Activated CD8-positive, alpha-beta T cell treated with anti-CD3 and anti-CD28 coated beads, Interleukin-2, amount 10 ng/mL, durations not matched to agents 7 days and 5 days (primary cell): ENCODE measurements at regions not wholly inside any gene's neighbourhood (a gene's known extent, or its start where the extent isn't known, plus 50 kb on each side); places are given as distances from the start of the nearest gene placed in this dataset.
"Not testable (repeated sequence)": the region's sequence is repeated elsewhere in the genome, so short reads cannot be mapped to it uniquely, and the experiment has no call there.

Experiments
- ATAC-seq: fragments of 150-1000 bp; cut with Tn5 transposase; one replicate; pipeline ENCODE4 v1.10.0; 2021; ENCODE audit warnings: moderate library complexity
- CTCF ChIA-PET: fragments of 350-600 bp; sonication (Branson Sonifier 250); formaldehyde crosslinking; loops from one replicate; lab custom pipeline; 2021; ENCODE audit warnings: antibody characterized with exemption; lab: Charles Lee
- POLR2A ChIA-PET: fragments of 350-600 bp; sonication (Branson Sonifier 250); formaldehyde crosslinking; loops from one replicate; lab custom pipeline; 2021; ENCODE audit warnings: antibody characterized with exemption; lab: Charles Lee
- DNase-seq: peaks from one replicate; pipeline ENCODE4 v3.0.0-alpha.2; 2020
- H3K27ac Mint-ChIP-seq: one replicate; pipeline ENCODE4 v1.8.0; 2021; ENCODE audit warnings: mild to moderate bottlenecking, mixed read lengths
- H3K27me3 Mint-ChIP-seq: one replicate; pipeline ENCODE4 v1.8.0; 2021; ENCODE audit warnings: low read depth, mixed read lengths
- H3K36me3 Mint-ChIP-seq: one replicate; pipeline ENCODE4 v1.8.0; 2021; ENCODE audit warnings: low read depth, mixed read lengths
- H3K4me1 Mint-ChIP-seq: one replicate; pipeline ENCODE4 v1.8.0; 2021; ENCODE audit warnings: low read depth, mixed read lengths
- H3K4me3 Mint-ChIP-seq: one replicate; pipeline ENCODE4 v1.8.0; 2021; ENCODE audit warnings: mild to moderate bottlenecking, mixed read lengths
- H3K9me3 Mint-ChIP-seq: one replicate; pipeline ENCODE4 v1.8.0; 2022; ENCODE audit warnings: mixed read lengths; ENCODE audit not compliant: insufficient read depth

DNA sequence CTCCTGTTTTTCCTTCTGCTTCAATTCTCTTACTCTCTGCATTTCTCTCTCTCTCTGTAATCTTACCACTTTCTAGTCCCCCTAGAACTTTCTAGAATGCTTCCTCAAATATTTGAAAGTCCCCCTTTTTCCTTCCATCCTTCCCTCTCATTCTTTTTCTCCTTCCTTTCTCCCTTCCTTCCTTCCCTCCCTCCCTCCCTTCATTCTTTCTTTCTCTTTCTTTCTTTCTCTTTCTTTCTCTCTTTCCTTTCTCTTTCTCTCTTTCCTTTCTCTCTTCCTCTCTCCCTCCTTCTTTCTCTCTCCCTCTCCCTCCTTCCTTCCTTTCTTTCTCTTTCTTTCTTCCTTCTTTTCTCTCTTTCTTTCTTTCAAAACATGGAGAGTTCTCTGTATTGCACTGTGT, 201.4 kb upstream of the IGF1 start:
- no peak overlapping the region for H3K4me3 Mint-ChIP-seq
- H3K27me3 Mint-ChIP-seq: no peaks in the 10 kb centered on the region
- no peaks in the 10 kb centered on the region for H3K4me1 Mint-ChIP-seq
- ChIA-PET CTCF (no interaction called here), POLR2A (no interaction called here)
- no peaks in the 10 kb centered on the region for H3K9me3 Mint-ChIP-seq
- H3K27ac Mint-ChIP-seq: no peak overlapping the region
- DNase-seq (no peak), ATAC-seq (no peak)
- no peaks in the 10 kb centered on the region for H3K36me3 Mint-ChIP-seq

DNA sequence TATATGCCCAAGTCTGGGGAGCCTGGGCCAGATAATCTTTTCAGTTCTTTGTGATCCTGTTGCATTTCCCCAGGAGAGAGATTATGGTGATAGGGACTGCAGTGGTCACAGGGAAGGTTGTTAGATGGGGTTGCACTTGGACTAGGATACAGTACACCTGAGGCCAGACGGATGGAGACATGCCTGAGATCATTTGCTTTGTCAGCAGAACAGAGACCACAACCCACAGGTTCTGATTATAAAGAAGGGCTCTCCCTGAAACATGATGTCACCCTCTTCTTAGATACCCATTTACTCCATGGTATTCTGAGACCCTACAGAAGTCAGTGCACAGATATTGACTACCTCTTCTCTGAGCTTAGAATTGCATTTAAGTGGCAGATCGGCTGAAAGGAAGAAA, 200.9 kb upstream of the IGF1 start:
- DNase-seq (no peak), ATAC-seq (no peak)
- H3K27ac Mint-ChIP-seq: no peak overlapping the region
- H3K36me3 Mint-ChIP-seq: no peaks in the 10 kb centered on the region
- ChIA-PET CTCF (no interaction called here), POLR2A (no interaction called here)
- H3K9me3 Mint-ChIP-seq: no peaks in the 10 kb centered on the region
- no peak overlapping the region for H3K4me3 Mint-ChIP-seq
- no peaks in the 10 kb centered on the region for H3K27me3 Mint-ChIP-seq
- no peaks in the 10 kb centered on the region for H3K4me1 Mint-ChIP-seq

DNA sequence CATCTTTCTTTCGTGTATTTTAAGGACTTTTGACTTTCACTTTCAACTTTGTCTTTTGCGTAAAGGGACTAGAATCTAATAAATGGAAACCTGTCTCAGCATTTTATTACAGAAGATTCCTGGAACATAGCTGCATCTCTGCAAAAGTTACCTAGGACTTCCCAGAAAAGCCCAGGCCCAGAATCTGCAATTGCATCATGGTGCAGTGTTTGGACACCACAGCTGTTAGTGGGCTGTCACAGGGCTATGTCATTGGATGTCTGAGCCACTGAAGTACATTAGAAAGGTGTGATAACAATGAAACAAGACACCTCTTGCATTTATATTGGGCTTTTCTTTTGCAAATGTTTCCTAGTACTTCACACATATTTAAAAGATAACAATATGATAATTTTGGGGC, 199.9 kb upstream of the IGF1 start:
- Mint-ChIP-seq H3K4me1 (no peaks in the 10 kb centered on the region), H3K4me3 (no peak overlapping the region), H3K9me3 (no peaks in the 10 kb centered on the region), H3K27me3 (no peaks in the 10 kb centered on the region), H3K27ac (no peak overlapping the region), H3K36me3 (no peaks in the 10 kb centered on the region)
- CTCF ChIA-PET: no interaction called here
- ATAC-seq: no peak
- POLR2A ChIA-PET: no interaction called here
- DNase-seq: no peak

DNA sequence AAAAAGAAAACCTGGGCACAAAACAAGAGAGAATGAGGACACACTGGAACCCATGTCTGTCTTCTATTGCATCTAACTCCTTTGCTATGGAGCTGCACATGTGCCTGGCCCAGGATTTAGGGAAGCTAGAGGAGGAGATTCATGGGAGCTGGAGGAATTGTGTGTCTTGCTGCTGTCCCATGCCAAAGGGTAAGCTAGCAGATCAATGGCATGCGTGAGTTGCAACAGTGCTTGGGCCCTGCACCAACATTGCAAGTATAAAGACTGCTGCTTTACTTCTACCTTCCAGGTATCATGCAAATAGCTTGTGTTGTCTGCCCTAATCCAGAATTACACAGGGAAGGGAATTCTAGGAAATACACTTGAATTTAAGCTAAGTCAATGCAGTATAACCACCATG, 196.4 kb upstream of the IGF1 start:
- Mint-ChIP-seq H3K4me3 (no peak overlapping the region), H3K27ac (no peak overlapping the region), H3K36me3 (no peaks in the 10 kb centered on the region), H3K27me3 (no peaks in the 10 kb centered on the region), H3K9me3 (no peaks in the 10 kb centered on the region), H3K4me1 (no peaks in the 10 kb centered on the region)
- ChIA-PET CTCF (no interaction called here), POLR2A (no interaction called here)
- DNase-seq: no peak
- ATAC-seq: no peak

DNA sequence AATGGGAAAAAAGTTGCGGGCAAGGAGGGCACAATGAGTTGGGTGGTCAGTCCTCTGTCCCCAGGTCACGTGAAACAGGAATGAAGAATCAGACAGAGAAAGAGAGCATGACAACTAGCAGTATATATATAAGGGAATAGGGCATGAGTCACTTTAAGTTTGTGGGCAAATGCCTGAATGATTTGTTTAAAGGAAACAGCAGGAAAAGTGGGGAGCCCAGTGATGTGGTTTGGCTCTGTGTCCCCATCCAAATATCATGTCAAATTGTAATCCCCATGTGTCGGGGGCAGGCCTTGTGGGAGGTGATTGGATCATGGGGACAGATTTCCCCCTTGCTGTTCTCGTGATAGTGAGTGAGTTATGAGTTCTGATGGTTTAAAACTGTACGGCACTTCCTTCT, 195.3 kb upstream of the IGF1 start:
- no peaks in the 10 kb centered on the region for H3K27me3 Mint-ChIP-seq
- ChIA-PET POLR2A (no interaction called here), CTCF (no interaction called here)
- no peaks in the 10 kb centered on the region for H3K4me1 Mint-ChIP-seq
- no peak overlapping the region for H3K4me3 Mint-ChIP-seq
- ATAC-seq (no peak), DNase-seq (no peak)
- no peaks in the 10 kb centered on the region for H3K36me3 Mint-ChIP-seq
- no peaks in the 10 kb centered on the region for H3K9me3 Mint-ChIP-seq
- H3K27ac Mint-ChIP-seq: no peak overlapping the region

DNA sequence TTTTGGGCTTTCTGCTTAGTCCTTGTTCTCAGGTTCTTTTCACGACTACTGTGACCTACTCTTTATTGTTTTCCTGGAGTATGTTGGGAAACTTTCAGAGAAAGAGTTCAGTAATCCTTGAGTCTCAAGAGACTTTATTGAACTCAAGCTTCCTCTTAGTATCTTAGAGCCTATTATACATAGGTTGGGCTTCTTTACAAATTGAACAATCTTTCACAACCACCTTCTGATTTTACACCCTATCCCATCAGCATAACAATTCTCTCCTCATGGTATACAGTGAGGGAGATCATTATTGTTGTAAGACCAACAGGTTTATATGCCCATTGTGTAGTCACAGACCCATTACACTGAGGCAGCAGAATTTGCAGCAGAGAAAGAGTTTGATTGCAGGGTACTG, 193.2 kb upstream of the IGF1 start:
- ChIA-PET CTCF (no interaction called here), POLR2A (no interaction called here)
- no peak overlapping the region for H3K27ac Mint-ChIP-seq
- ATAC-seq: no peak
- no peaks in the 10 kb centered on the region for H3K4me1 Mint-ChIP-seq
- H3K27me3 Mint-ChIP-seq: no peaks in the 10 kb centered on the region
- no peaks in the 10 kb centered on the region for H3K36me3 Mint-ChIP-seq
- DNase-seq: no peak
- no peaks in the 10 kb centered on the region for H3K9me3 Mint-ChIP-seq
- H3K4me3 Mint-ChIP-seq: no peak overlapping the region

DNA sequence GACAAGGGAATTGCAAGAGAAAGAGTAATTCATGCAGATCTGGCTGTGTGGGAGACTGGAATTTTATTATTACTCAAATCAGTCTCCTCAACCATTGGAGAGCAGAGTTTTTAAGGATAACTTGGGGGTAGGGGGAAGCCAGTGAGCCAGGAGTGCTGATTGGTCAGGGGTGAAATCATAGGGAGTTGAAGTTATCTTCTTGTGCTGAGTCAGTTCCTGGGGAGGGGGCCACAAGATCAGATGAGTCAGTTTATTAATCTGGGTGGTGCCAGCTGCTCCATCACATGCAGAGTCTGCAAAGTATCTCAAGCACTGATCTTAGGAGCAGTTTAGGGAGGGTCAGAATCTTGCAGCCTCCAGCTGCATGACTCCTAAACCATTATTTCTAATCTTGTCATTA, 191.8 kb upstream of the IGF1 start:
- H3K4me3 Mint-ChIP-seq, DNase-seq, H3K36me3 Mint-ChIP-seq, H3K4me1 Mint-ChIP-seq, H3K9me3 Mint-ChIP-seq, ATAC-seq, H3K27ac Mint-ChIP-seq, CTCF ChIA-PET, POLR2A ChIA-PET, H3K27me3 Mint-ChIP-seq: not testable (repeated sequence)

DNA sequence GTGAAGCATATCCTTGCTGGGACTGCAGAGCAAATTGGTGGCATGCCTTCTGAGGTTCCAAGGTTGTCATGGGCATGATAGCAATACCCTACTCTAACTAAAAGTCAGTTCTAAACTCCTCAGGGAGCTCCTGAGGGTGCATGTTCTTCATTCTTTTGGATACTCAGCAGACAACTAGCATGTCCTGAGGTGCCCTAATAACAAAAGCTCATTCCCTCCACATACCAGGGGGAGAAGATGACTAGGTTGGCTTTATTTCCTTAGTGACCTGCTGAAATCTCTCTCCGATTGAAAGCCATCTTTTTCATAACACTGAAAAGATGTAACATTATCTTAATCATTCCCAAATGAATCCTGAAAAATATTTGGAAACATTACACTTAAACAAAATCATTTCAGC, 188.7 kb upstream of the IGF1 start:
- DNase-seq (no peak), ATAC-seq (no peak)
- Mint-ChIP-seq H3K4me3 (no peak overlapping the region), H3K4me1 (no peaks in the 10 kb centered on the region), H3K27ac (no peak overlapping the region), H3K9me3 (no peaks in the 10 kb centered on the region), H3K27me3 (peaks cover 9% of the 10 kb centered on the region), H3K36me3 (no peaks in the 10 kb centered on the region)
- ChIA-PET POLR2A (no interaction called here), CTCF (interaction anchor here (0.6 kb wide), 1 partner anchor 27 kb away, joined by 3 read pairs; no protein-coding TSS in a partner anchor)

DNA sequence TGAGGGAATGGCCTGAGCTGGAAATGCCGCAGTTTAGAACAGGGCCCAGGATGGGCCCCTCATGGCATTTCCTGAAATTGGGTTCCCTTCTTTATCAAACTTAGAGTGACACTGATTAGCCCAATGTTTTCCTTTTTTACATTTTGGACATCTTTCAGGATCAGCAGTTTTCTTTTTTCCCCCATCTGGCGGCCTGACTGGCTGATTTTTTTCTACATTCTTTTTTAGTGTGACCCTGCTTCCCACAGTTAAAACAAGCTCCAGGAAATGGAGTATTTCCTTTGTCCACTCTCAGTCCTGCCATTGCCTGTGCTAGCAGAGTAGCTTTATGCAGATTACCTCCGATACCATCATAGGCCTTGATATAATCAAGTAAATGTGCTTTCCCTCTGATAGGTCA, 185.8 kb upstream of the IGF1 start:
- H3K27me3 Mint-ChIP-seq, H3K9me3 Mint-ChIP-seq, H3K4me3 Mint-ChIP-seq, POLR2A ChIA-PET, H3K4me1 Mint-ChIP-seq, DNase-seq, H3K36me3 Mint-ChIP-seq, CTCF ChIA-PET, ATAC-seq, H3K27ac Mint-ChIP-seq: not testable (repeated sequence)

DNA sequence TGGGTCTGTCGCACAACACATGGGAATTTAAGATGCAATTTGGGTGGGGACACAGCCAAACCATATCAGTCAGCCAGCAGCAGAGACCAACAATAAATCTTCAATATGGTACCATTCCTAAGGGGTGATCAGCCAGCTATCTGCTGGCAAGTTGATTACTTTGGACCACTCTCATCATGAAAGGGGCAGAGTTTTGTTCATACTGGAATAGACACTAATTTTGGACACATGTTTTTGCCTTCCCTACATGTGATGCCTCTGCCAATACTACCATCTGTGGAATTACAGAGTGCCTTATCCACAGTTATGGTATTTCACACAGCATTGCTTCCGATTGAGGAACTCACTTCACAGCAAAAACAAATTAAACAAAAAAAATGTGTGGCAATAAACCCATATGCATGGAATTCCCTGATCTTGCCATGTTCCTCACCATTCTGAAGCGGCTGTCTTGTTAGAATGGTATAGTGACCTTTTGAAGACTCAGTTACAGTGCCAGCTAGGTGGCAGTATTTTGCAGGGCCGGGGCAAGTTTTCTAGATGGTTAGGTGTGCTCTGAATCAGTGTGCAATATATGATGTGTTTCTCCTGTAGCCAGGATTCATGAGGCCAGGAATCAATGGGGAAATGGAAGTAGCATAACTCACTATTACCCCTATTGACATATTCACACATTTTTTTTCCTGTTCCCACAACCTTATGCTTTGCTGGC, 179.0 kb upstream of the IGF1 start:
- ChIA-PET CTCF (no interaction called here), POLR2A (no interaction called here)
- DNase-seq: no peak
- ATAC-seq: no peak
- H3K9me3 Mint-ChIP-seq: peaks cover 4% of the 10 kb centered on the region
- no peaks in the 10 kb centered on the region for H3K4me1 Mint-ChIP-seq
- H3K27ac Mint-ChIP-seq: no peak overlapping the region
- H3K27me3 Mint-ChIP-seq: no peaks in the 10 kb centered on the region
- no peak overlapping the region for H3K4me3 Mint-ChIP-seq
- H3K36me3 Mint-ChIP-seq: no peaks in the 10 kb centered on the region

DNA sequence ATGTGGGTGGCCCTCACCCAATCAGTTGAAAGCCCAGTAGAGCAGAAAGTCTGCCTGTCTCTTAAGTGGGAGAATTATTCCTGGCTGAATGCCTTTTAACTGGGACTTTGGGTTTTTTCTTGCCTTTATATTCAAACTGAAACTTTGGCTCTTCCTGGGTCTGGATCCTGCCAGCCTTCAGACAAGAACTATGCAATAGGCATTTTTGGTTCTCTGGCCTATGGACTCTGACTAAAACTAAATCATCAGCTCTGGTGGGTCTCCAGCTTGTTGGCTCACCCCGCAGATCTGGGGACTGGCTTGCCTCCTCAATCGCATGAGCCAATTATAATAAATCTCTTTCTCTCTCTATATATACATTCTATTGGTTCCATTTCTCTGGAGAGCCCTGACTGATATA, 173.0 kb upstream of the IGF1 start:
- Mint-ChIP-seq H3K27ac (no peak overlapping the region), H3K4me3 (no peak overlapping the region), H3K36me3 (no peaks in the 10 kb centered on the region), H3K4me1 (no peaks in the 10 kb centered on the region), H3K9me3 (peaks cover 2% of the 10 kb centered on the region), H3K27me3 (no peaks in the 10 kb centered on the region)
- DNase-seq: no peak
- ChIA-PET CTCF (no interaction called here), POLR2A (no interaction called here)
- no peak for ATAC-seq

DNA sequence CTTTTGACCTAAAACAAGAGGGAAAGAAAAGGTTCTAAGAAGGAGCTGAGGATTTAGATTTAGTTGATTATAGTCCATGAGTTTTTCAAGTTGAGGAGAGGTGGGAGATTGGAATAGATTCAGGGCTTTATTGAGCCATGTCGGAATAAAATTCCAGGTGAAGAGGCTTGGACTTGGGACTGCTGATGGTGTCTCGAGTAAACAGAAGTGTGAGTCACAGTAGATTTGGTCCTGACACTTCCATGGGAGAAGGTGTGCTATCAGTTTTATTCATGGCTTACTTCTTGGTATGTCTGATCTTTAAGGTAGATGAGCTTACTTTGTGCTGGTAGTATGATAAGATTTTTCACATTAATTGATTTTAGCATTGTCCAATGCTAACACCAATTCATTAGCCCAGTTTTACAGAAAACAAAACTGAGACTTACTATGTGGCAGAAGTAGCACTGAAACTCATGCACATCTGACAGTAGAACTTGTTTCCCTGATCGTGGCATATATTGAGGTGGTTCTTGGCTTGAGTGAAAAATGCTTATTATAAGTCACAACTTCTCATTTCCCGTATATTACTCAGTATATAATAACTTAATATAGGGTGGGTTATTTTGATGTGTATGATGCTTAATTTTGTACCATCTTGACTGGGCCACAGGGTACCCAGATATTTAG, 172.4 kb upstream of the IGF1 start:
- H3K36me3 Mint-ChIP-seq: no peaks in the 10 kb centered on the region
- H3K4me1 Mint-ChIP-seq: no peaks in the 10 kb centered on the region
- no peak overlapping the region for H3K27ac Mint-ChIP-seq
- ChIA-PET POLR2A (no interaction called here), CTCF (no interaction called here)
- H3K9me3 Mint-ChIP-seq: no peaks in the 10 kb centered on the region
- DNase-seq: no peak
- H3K4me3 Mint-ChIP-seq: no peak overlapping the region
- no peak for ATAC-seq
- H3K27me3 Mint-ChIP-seq: no peaks in the 10 kb centered on the region

DNA sequence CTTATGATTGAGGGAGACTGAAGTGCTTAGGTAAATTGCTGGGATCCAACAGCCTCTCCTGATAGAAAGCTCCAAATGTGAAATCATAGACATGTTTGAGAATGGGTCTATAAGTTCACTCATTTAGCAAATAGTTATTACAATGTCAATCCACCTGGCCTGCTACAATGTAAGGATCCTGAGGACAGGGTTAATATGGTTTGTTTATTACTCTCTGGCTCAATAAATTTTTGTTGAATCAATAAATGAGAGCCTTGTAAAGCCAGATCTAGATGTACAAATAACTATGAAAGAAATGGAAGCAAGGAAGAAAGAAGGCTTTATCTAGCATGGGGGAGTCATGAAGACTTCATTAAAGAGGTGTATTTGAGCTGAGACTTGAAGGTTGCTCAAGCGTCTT, 165.6 kb upstream of the IGF1 start:
- Mint-ChIP-seq H3K4me1 (no peaks in the 10 kb centered on the region), H3K27ac (no peak overlapping the region), H3K27me3 (no peaks in the 10 kb centered on the region), H3K36me3 (no peaks in the 10 kb centered on the region), H3K9me3 (no peaks in the 10 kb centered on the region), H3K4me3 (no peak overlapping the region)
- ATAC-seq (no peak), DNase-seq (no peak)
- ChIA-PET CTCF (no interaction called here), POLR2A (no interaction called here)
